K562 (cell line): ENCODE measurements at regions not wholly inside any gene's neighbourhood (a gene's known extent, or its start where the extent isn't known, plus 50 kb on each side); places are given as distances from the start of the nearest gene placed in this dataset.

Source experiments
- ATAC-seq: fragments of 200-7000 bp; cut with Tn5 transposase; 3 replicates; pipeline ENCODE4 v1.9.1; 2020; ENCODE audit warnings: moderate library complexity
- BruUV-seq: library from RNA; stranded (reverse); fragments of 400-500 nt; replicated peaks from 2 replicates; lab custom pipeline; 2021; lab: Mats Ljungman, UMichigan
- CTCF ChIA-PET: fragments of 300-600 bp; formaldehyde crosslinking; extraction: SDS; loops from one replicate; lab custom pipeline; 2021; ENCODE audit warnings: low intra/inter-chr PET ratio; lab: Yijun Ruan, JAX
- POLR2A ChIA-PET: fragments of 300-600, 350-650 bp; sonication (Branson Sonifier 250); formaldehyde crosslinking; extraction: SDS; loops from one replicate; lab custom pipeline; 2021; ENCODE audit warnings: antibody characterized with exemption, inconsistent platforms; lab: Yijun Ruan, JAX
- DNase-seq, 4 experiments: peaks; one replicate each; pipeline versions ENCODE4 v3.0.0 to v3.0.0-alpha.2; 2011 to 2018; ENCODE audit warnings: low spot score in 3 of 4, mixed read lengths in 3 of 4; ENCODE audit errors: extremely low read depth in 1 of 4
- FAIRE-seq: peaks from 2 replicates; lab custom pipeline; 2011; peaks lifted over from hg19 to GRCh38; lab: Jason Lieb, UNC
- H2AFZ ChIP-seq: 2 replicates; pipeline ENCODE4 v1.6.0; 2011; ENCODE audit warnings: low read depth, low read length, control low read depth, inconsistent platforms
- H3K27ac ChIP-seq: fragments of 200-600 bp; 3 replicates; pipeline ENCODE4 v1.8.0; 2011; ENCODE audit warnings: low read depth, mild to moderate bottlenecking, control low read depth, inconsistent platforms, low read length, moderate library complexity, mixed read lengths; ENCODE audit errors: extremely low read depth
- H3K27me3 ChIP-seq, 2 experiments: fragments of 300-600 bp in 1 of 2; 2 replicates in 1 of 2; 3 replicates in 1 of 2; pipeline versions ENCODE4 v1.6.0 to v1.8.0; 2011; ENCODE audit warnings: inconsistent platforms in 2 of 2, low read length in 2 of 2, mild to moderate bottlenecking in 1 of 2, mixed read lengths in 1 of 2, moderate library complexity in 1 of 2; ENCODE audit not compliant: control insufficient read depth in 2 of 2, insufficient read depth in 2 of 2
- H3K36me3 ChIP-seq: fragments of 300-600 bp; 3 replicates; pipeline ENCODE4 v1.8.0; 2011; ENCODE audit warnings: mild to moderate bottlenecking, low read length, inconsistent platforms; ENCODE audit not compliant: control insufficient read depth, insufficient read depth
- H3K4me1 ChIP-seq, 2 experiments: fragments of 200-600 bp in 1 of 2; replicated peaks in 1 of 2; 2 replicates in 1 of 2; 3 replicates in 1 of 2; pipeline versions ENCODE4 v1.5.1 to v1.8.0; 2011; ENCODE audit warnings: inconsistent platforms in 2 of 2, low read length in 2 of 2, mild to moderate bottlenecking in 1 of 2, mixed read lengths in 1 of 2, moderate library complexity in 1 of 2; ENCODE audit not compliant: control insufficient read depth in 2 of 2, insufficient read depth in 2 of 2
- H3K4me2 ChIP-seq: 2 replicates; pipeline ENCODE4 v1.6.1; 2011; ENCODE audit warnings: low read length, control low read depth, inconsistent platforms, mixed read lengths; ENCODE audit not compliant: insufficient read depth
- H3K4me3 ChIP-seq: fragments of 200-600 bp; sonication (generic), shearing (Covaris generic); 2 replicates; pipeline ENCODE4 v1.5.1; 2016; ENCODE audit warnings: control low read depth, inconsistent platforms
- H3K79me2 ChIP-seq: fragments of 200-600 bp; 3 replicates; pipeline ENCODE4 v1.8.0; 2011; ENCODE audit warnings: low read length, inconsistent platforms; ENCODE audit not compliant: control insufficient read depth, insufficient read depth
- H3K9ac ChIP-seq, 2 experiments: 2 replicates each; pipeline versions ENCODE4 v1.6.0 to v1.6.1; 2011; ENCODE audit warnings: low read depth in 2 of 2, low read length in 2 of 2, control low read depth in 1 of 2, inconsistent platforms in 1 of 2, mild to moderate bottlenecking in 1 of 2, mixed read lengths in 1 of 2; ENCODE audit not compliant: insufficient read depth in 1 of 2
- H3K9me1 ChIP-seq: one replicate; pipeline ENCODE4 v1.6.0; 2011; ENCODE audit warnings: inconsistent platforms, mild to moderate bottlenecking, low read length, moderate library complexity; ENCODE audit not compliant: control insufficient read depth, insufficient read depth
- H3K9me3 ChIP-seq: replicated peaks from 2 replicates; pipeline ENCODE4 v1.5.1; 2011; ENCODE audit warnings: low read depth, low read length, inconsistent platforms; ENCODE audit not compliant: control insufficient read depth, insufficient read depth
- H4K20me1 ChIP-seq: replicated peaks from 2 replicates; pipeline ENCODE4 v1.6.1; 2011; ENCODE audit warnings: low read length, inconsistent platforms, mixed read lengths; ENCODE audit not compliant: control insufficient read depth, insufficient read depth
- ETV1 ChIP-seq: fragments of 450-650 bp; conservative IDR thresholded peaks from 2 replicates; pipeline ENCODE4 v1.6.1; 2016; ENCODE audit warnings: missing genetic modification characterization, control low read depth, low read depth, missing compliant biosample characterization
- SMARCA5 ChIP-seq: fragments of 450-650 bp; IDR thresholded peaks from 2 replicates; pipeline ENCODE4 v1.6.1; 2016
- STAG1 ChIP-seq: sonication (generic); formaldehyde crosslinking; IDR thresholded peaks from 2 replicates; pipeline ENCODE4 v1.5.0; 2020; ENCODE audit warnings: missing genetic modification reagents, borderline replicate concordance
- ZKSCAN1 ChIP-seq: fragments of 150-350 bp; IDR thresholded peaks from 2 replicates; pipeline ENCODE4 v1.6.1; 2016; ENCODE audit warnings: low read depth, low read length
- ZNF134 ChIP-seq: fragments of 250-450 bp; sonication (Bioruptor Pico); conservative IDR thresholded peaks from 2 replicates; pipeline ENCODE4 v1.4.0; 2020
- ZNF224 ChIP-seq: sonication (generic); formaldehyde crosslinking; IDR thresholded peaks from 2 replicates; pipeline ENCODE4 v1.8.0; 2022; ENCODE audit warnings: mild to moderate bottlenecking, missing genetic modification reagents
- ZNF280B ChIP-seq: fragments of 250-450 bp; sonication (Bioruptor Pico); IDR thresholded peaks from 2 replicates; pipeline ENCODE4 v1.5.1; 2021; ENCODE audit warnings: mild to moderate bottlenecking
- ZNF518B ChIP-seq: fragments of 250-450 bp; sonication (Bioruptor Pico); IDR thresholded peaks from 2 replicates; pipeline ENCODE4 v1.5.0; 2021; ENCODE audit warnings: mild to moderate bottlenecking, moderate library complexity
- ZNF609 ChIP-seq: sonication (generic); formaldehyde crosslinking; IDR thresholded peaks from 2 replicates; pipeline ENCODE4 v1.8.1; 2023; ENCODE audit warnings: missing genetic modification reagents, mild to moderate bottlenecking, borderline replicate concordance
- ZNF707 ChIP-seq: fragments of 250-450 bp; sonication (Bioruptor Pico); conservative IDR thresholded peaks from 2 replicates; pipeline ENCODE4 v1.8.0; 2022; ENCODE audit warnings: inconsistent platforms, mild to moderate bottlenecking, moderate library complexity
- WGBS: fragments of 100-300 bp; shearing (Covaris generic); methylation state at CpG from one replicate; pipeline ENCODE4 v1.1.6; 2016; ENCODE audit warnings: low coverage, mixed read lengths; ENCODE audit not compliant: insufficient coverage; ENCODE audit errors: missing lambda C conversion rate; 5-methylcytosine and 5-hydroxymethylcytosine counted together
- in situ Hi-C: fragments of 300-500 bp; cut with MboI; formaldehyde crosslinking; loops from 4 replicates; pipeline ENCODE4 v1.15.0; 2018; ENCODE audit warnings: inconsistent platforms, mixed read lengths
- intact Hi-C: fragments of 100-400 bp; cut with micrococcal nuclease; formaldehyde crosslinking; loops from 2 replicates; pipeline ENCODE4 v1.14.2; 2022

- no peaks in the 10 kb centered on the region for H3K4me1 ChIP-seq
- no peaks in the 10 kb centered on the region for H3K9me1 ChIP-seq
- no peak overlapping the region for H3K4me3 ChIP-seq
- H3K79me2 ChIP-seq, result no peaks in the 10 kb centered on the region
- H3K27me3 ChIP-seq, result no peaks in the 10 kb centered on the region
- H3K9ac ChIP-seq, result no peak overlapping the region
- no peak for ATAC-seq
- POLR2A ChIA-PET, result no interaction called here
- no peak overlapping the region for H3K27ac ChIP-seq
- no peak for DNase-seq
- H3K4me2 ChIP-seq, result no peak overlapping the region
- no peaks in the 10 kb centered on the region for H3K9me3 ChIP-seq
- WGBS, result 0% methylated on average over 1 of the region's 1 CpG
- FAIRE-seq, result no peak
- in situ Hi-C loops (no loop called here), intact Hi-C loops (no loop called here)
- no peaks in the 10 kb centered on the region for H3K36me3 ChIP-seq
- no peak overlapping the region for H2AFZ ChIP-seq
- no peaks in the 10 kb centered on the region for H4K20me1 ChIP-seq
- BruUV-seq, result no TSS peak
- CTCF ChIA-PET, result no interaction called here
- TF ChIP-seq ZNF134 (CRISPR knock-in tag) (no peak), SMARCA5 (no peak), ZKSCAN1 (no peak), ZNF518B (CRISPR knock-in tag) (no peak), ZNF224 (CRISPR knock-in tag) (no peak), ZNF609 (CRISPR knock-in tag) (no peak), ZNF707 (CRISPR knock-in tag) (no peak), ETV1 (tag) (no peak), ZNF280B (no peak), STAG1 (no peak)
Observed at GRCh38 chr14:51367600-51367931, 127.5 kb downstream of the TMX1 start.
